ENCODE measurements at regions not wholly inside any gene's neighbourhood (a gene's known extent, or its start where the extent isn't known, plus 50 kb on each side); places are given as distances from the start of the nearest gene placed in this dataset.

DNA sequence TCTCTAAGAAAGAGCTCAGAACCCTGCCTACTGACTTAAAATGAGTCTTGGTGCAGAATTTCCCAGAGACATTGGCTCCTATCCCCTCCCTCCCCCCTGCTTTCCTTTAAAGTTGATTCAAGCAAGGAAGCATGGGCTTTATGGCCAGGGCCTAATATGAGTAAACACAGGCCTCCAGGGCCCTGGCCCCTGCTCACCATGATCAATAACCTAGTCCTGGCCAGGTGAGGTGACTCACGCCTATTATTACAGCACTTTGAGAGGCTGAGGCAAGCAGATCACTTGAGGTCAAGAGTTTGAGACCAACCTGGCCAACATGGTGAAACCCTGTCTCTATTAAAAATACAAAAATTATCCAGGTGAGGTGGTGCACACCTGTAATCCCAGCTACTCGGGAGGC, 165.1 kb upstream of the TMCC3 start:
- TF ChIP-seq, protein P1, sequence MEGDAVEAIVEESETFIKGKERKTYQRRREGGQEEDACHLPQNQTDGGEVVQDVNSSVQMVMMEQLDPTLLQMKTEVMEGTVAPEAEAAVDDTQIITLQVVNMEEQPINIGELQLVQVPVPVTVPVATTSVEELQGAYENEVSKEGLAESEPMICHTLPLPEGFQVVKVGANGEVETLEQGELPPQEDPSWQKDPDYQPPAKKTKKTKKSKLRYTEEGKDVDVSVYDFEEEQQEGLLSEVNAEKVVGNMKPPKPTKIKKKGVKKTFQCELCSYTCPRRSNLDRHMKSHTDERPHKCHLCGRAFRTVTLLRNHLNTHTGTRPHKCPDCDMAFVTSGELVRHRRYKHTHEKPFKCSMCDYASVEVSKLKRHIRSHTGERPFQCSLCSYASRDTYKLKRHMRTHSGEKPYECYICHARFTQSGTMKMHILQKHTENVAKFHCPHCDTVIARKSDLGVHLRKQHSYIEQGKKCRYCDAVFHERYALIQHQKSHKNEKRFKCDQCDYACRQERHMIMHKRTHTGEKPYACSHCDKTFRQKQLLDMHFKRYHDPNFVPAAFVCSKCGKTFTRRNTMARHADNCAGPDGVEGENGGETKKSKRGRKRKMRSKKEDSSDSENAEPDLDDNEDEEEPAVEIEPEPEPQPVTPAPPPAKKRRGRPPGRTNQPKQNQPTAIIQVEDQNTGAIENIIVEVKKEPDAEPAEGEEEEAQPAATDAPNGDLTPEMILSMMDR (conservative IDR thresholded peaks at IDR 0.05; ENCODE audit: low read length): no peak
- no peak overlapping the region for H3K4me3 ChIP-seq (ENCODE audit: low read length)
- DNase-seq (ENCODE audit: low read depth): no peak

GRCh38 chr12:94813314-94813713, 163.0 kb upstream of the TMCC3 start:
- TF ChIP-seq, protein P1 (conservative IDR thresholded peaks at IDR 0.05; ENCODE audit: low read length): no peak
- no peak for DNase-seq (ENCODE audit: low read depth)
- H3K4me3 ChIP-seq (ENCODE audit: low read length): no peak overlapping the region

- no peak for DNase-seq (ENCODE audit: low read depth)
- TF ChIP-seq, protein P1 (conservative IDR thresholded peaks at IDR 0.05; ENCODE audit: low read length): no peak
- H3K4me3 ChIP-seq (ENCODE audit: low read length): no peak overlapping the region
Observed at GRCh38 chr12:94812345-94812744, 162.0 kb upstream of the TMCC3 start.

GRCh38 chr12:94811611-94812010, 161.3 kb upstream of the TMCC3 start:
- H3K4me3 ChIP-seq (ENCODE audit: low read length): no peak overlapping the region
- TF ChIP-seq, protein P1 (conservative IDR thresholded peaks at IDR 0.05; ENCODE audit: low read length): no peak
- DNase-seq (ENCODE audit: low read depth): no peak

DNA sequence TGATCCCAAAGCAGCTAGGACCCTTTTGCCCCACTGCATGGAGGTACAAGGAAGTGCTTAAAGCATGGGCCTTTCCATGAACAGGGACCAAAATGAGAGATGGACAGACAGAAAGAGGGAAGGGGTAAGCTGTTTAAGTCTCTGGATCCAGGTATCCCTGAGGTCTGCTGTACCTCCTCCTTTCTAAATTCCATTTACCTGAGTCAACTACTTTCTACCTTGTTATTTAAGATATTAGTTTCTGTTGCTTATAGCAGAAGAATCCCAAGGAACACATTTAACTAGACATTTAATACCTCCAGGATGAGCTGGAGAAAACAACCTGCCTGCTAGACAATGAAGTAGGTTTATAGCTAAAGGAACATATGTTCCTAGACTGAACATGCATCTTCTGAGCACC, 157.6 kb upstream of the TMCC3 start:
- TF ChIP-seq, protein P1 (conservative IDR thresholded peaks at IDR 0.05; ENCODE audit: low read length): no peak
- DNase-seq (ENCODE audit: low read depth): no peak

DNA sequence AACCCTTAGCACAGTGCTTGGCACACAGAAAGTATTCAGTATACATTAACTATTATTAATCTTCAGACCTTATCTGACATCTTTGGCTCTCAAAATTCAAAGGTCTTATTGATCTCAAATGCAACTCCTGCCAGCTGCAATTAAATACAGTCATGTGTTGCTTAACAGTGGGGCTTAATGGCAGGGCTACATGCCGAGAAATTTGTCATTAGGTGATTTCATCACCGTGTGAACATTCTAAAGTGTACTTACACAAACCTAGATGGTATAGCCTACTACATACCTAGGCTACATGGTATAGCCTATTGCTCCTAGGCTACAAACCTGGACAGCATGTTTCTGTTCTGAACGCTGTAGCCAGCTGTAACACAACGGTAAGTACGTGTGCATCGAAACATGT, 156.3 kb upstream of the TMCC3 start:
- no peak for DNase-seq (ENCODE audit: low read depth)
- H3K4me3 ChIP-seq (ENCODE audit: low read length): no peak overlapping the region
- TF ChIP-seq, protein P1 (conservative IDR thresholded peaks at IDR 0.05; ENCODE audit: low read length): no peak

More for the DNA sequence above, 157.6 kb upstream of the TMCC3 start:
- no peak overlapping the region for H3K4me3 ChIP-seq (ENCODE audit: low read length)

DNA sequence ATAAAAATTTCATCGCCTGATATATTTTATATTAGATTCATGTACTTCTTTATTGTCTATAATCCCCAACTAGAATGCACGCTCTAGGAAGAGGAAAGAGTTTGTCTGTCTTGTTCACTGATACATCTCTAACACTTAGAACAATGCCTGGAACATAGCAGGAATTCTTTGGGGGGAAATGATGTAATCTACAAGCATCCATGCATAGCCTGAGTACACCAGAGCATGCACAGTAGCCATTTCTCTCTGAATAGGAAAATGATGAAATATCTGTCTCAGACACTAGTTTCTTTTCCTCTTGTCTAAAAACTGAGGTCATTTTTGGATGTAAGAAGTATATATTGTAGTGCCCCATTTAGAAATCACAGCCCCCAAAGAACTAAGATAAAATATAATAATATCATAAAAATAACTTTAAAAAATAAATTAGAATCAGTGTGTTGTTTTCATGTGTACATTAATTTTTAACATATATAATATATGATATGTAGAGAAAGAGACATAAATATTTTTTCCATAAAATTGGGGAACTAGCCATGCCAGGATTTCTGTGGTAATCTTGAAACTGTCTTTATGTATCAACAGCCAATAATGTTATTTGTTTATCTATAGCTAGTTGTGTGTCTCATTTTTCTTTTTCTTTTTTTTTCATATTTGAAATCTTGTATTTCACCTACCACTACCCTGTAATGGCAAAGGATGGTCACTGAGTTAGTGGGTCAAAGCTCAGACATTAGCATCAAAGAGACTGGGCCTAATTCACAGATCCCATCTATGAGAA, 155.6 kb upstream of the TMCC3 start:
- peak; percentile 75 for DNase-seq (ENCODE audit: low read depth)
- TF ChIP-seq, protein P1 (conservative IDR thresholded peaks at IDR 0.05; ENCODE audit: low read length): no peak

More for the DNA sequence above, 155.6 kb upstream of the TMCC3 start:
- H3K4me3 ChIP-seq (ENCODE audit: low read length): no peak overlapping the region
